Common myeloid progenitor, CD34-positive (primary cell): ENCODE measurements at regions not wholly inside any gene's neighbourhood (a gene's known extent, or its start where the extent isn't known, plus 50 kb on each side); places are given as distances from the start of the nearest gene placed in this dataset.
A peak's percentile ranks its signal among the peaks of the same experiment; 100 is the strongest.

Experiments
- CTCF ChIA-PET: fragments of 350-600 bp; sonication (Branson Sonifier 250); formaldehyde crosslinking; loops from one replicate; lab custom pipeline; 2021; ENCODE audit warnings: antibody characterized with exemption; lab: Charles Lee
- POLR2A ChIA-PET: fragments of 350-600 bp; sonication (Branson Sonifier 250); formaldehyde crosslinking; loops from one replicate; lab custom pipeline; 2021; ENCODE audit warnings: antibody characterized with exemption; lab: Charles Lee
- DNase-seq, 3 donors: peaks; one replicate each; pipeline versions ENCODE4 v3.0.0 to v3.0.0-alpha.2; 2013
- H3K27ac ChIP-seq, 2 experiments: 1 replicate in 1 of 2; 2 replicates in 1 of 2; pipeline ENCODE4 v1.7.0; 2013; ENCODE audit warnings: inconsistent platforms in 2 of 2, low read length in 2 of 2, mild to moderate bottlenecking in 2 of 2, low read depth in 1 of 2, moderate library complexity in 1 of 2; ENCODE audit not compliant: severe bottlenecking in 2 of 2, insufficient read depth in 1 of 2, poor library complexity in 1 of 2
- H3K27me3 ChIP-seq, 5 experiments: replicated peaks in 2 of 5; 1 replicate in 3 of 5; 2 replicates in 2 of 5; pipeline versions ENCODE4 v1.6.1 to v1.7.0; 2013; ENCODE audit warnings: low read length in 4 of 5, mild to moderate bottlenecking in 2 of 5, moderate library complexity in 2 of 5, inconsistent platforms in 1 of 5; ENCODE audit not compliant: insufficient read depth in 5 of 5, control insufficient read depth in 4 of 5
- H3K36me3 ChIP-seq, 4 experiments: 1 replicate in 2 of 4; 2 replicates in 2 of 4; pipeline versions ENCODE4 v1.6.1 to v1.7.0; 2013; ENCODE audit warnings: low read length in 3 of 4, control low read depth in 1 of 4, mild to moderate bottlenecking in 1 of 4; ENCODE audit not compliant: control insufficient read depth in 4 of 4, insufficient read depth in 4 of 4
- H3K4me1 ChIP-seq, 4 experiments: 1 replicate in 3 of 4; 2 replicates in 1 of 4; pipeline versions ENCODE4 v1.6.1 to v1.7.1; 2013; ENCODE audit warnings: low read length in 3 of 4, mild to moderate bottlenecking in 3 of 4, control low read depth in 1 of 4, inconsistent platforms in 1 of 4, moderate library complexity in 1 of 4; ENCODE audit not compliant: control insufficient read depth in 4 of 4, insufficient read depth in 4 of 4; ENCODE audit errors: control extremely low read depth in 1 of 4
- H3K4me3 ChIP-seq, 7 experiments: 1 replicate in 4 of 7; 2 replicates in 3 of 7; pipeline versions ENCODE4 v1.5.1 to v1.7.0; 2013; ENCODE audit warnings: mild to moderate bottlenecking in 7 of 7, low read length in 6 of 7, moderate library complexity in 6 of 7, inconsistent platforms in 2 of 7, low read depth in 2 of 7, control low read depth in 1 of 7; ENCODE audit not compliant: insufficient read depth in 4 of 7, control insufficient read depth in 1 of 7; ENCODE audit errors: extremely low read depth in 1 of 7
- H3K9me3 ChIP-seq, 5 experiments: 1 replicate in 4 of 5; 2 replicates in 1 of 5; pipeline versions ENCODE4 v1.6.1 to v1.7.1; 2013; ENCODE audit warnings: low read length in 4 of 5, mild to moderate bottlenecking in 2 of 5, inconsistent platforms in 1 of 5, low read depth in 1 of 5, moderate library complexity in 1 of 5; ENCODE audit not compliant: control insufficient read depth in 4 of 5, insufficient read depth in 2 of 5; ENCODE audit errors: control extremely low read depth in 1 of 5
- WGBS: methylation state at CpG from one replicate; pipeline ENCODE4 v1.1.5; 2013; ENCODE audit not compliant: insufficient coverage; 5-methylcytosine and 5-hydroxymethylcytosine counted together

DNA sequence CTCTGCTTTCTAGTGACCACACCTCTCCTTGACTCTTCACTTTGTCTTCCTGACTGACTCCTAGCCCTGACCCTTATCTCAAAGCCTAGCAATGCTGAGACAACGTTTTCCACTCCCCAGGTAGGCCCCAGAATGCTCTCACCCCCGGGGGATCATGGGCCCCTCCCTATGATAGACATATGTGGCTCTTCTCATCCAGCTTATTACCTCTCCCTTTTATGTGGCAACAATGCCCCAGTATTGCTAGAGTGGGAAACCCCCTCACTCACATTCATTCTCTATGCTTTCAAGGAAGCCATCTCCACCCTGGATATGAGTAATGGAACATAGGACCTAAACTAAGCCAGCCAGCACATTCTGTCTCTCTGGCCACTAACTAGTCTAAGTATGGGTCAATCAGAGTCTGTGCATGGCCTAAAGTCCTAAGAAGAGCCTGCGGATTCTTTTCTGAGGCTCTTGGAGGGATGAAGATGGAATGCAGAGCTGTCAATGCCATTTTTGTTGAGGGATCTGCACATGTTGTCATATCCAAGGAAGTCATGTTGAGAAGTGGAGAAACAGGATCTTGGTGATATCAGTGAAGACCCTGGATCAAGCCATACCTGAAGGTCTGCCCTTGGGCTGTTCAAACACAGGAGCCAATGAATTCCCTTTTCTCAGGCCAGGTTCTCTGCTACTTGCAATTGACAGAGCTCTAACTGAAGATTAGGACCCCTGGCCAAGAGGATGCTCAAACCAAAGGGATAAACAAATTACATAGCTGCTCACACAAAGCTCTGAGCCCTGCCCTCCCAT, 79.8 kb upstream of the GRK3 start:
- DNase-seq, result no peak
- WGBS, result 100% methylated on average over 3 of the region's 3 CpGs
- H3K27ac ChIP-seq, result no peak overlapping the region
- peaks cover 0 to 15% (median 11%) of the 10 kb centered on the region in 4 experiments for H3K36me3 ChIP-seq
- H3K4me3 ChIP-seq, result no peak overlapping the region
- ChIA-PET CTCF (no interaction called here), POLR2A (interaction anchor here (1.1 kb wide), 1 partner anchor 9 kb away, joined by 3 read pairs; no protein-coding TSS in a partner anchor)
- H3K9me3 ChIP-seq, result peaks cover 0 to 4% (median 0%) of the 10 kb centered on the region in 5 experiments
- no peaks in the 10 kb centered on the region for H3K27me3 ChIP-seq
- H3K4me1 ChIP-seq, result peaks cover 0 to 3% (median 1%) of the 10 kb centered on the region in 4 experiments

DNA sequence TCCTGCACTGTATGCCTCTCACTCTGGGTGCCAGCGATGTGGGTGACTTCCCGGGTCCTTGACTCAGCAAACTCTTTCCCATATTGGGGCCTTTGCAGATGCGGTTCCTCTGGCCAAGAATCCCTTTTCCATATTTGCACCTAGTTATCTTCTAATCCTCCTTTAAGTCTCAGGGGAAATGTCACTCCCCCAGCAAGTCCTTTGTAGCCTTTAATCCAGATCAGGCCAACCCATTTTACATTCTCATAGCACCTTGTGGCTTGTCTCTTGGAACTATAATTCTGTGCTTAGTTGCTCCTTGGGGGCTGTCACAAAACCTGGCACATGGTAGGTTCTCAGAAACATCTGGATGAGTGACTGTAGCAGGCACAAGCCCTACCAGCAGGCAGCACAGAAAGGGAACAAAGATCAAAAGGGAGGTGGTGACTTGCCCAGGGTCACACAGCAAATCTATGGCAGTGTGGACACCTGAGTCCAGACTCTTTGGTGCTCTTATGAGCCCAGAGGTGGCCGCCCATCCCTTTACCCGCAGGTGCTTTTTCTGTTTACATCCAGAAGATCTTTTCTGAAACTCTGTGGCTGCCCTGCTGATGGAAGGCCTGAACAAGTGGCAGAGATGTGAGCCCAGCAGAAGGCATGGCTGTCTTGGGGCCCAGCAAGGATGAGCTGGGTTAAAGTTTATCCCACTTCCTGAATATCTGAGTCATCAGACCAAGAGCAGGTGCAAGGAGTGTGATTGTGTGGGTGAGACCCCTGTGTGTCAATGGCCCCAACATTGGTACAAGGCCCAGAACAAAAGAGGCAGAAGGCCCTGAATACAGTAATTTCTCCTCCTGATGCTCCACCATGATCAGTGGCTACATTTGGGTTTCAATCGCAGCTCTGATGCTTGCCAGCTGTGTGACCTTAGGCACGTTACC, 78.6 kb upstream of the GRK3 start:
- POLR2A ChIA-PET, result interaction anchor here (1.1 kb wide), 1 partner anchor 8 kb away, joined by 3 read pairs; no protein-coding TSS in a partner anchor
- H3K27me3 ChIP-seq, result no peaks in the 10 kb centered on the region
- CTCF ChIA-PET, result no interaction called here
- no peak overlapping the region for H3K27ac ChIP-seq
- WGBS, result 100% methylated on average over 5 of the region's 7 CpGs
- H3K4me1 ChIP-seq, result peaks cover 0 to 3% (median 1%) of the 10 kb centered on the region in 4 experiments
- peak in 1 of 3 donors; percentile 34 for DNase-seq
- peaks cover 0 to 22% (median 12%) of the 10 kb centered on the region in 4 experiments for H3K36me3 ChIP-seq
- H3K4me3 ChIP-seq, result no peak overlapping the region
- peaks cover 0 to 3% (median 0%) of the 10 kb centered on the region in 5 experiments for H3K9me3 ChIP-seq

DNA sequence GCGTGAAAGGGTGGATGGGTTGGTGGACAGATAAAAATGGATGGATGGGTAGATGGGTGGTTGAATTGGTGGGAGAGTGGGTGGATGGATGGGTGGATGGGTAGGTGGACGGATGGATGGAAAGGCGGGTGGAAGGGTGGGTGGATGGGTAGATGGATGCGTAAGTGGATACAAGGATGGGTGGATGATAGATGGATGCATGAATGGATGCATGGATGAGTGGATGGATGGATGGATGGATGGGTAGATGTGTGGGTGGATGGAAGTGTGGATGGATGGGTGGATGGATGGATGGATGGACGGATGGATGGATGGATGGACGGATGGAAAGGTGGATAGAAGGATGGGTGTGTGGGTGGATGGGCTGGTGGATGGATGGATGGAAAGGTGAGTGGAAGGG, 77.0 kb upstream of the GRK3 start:
- ChIA-PET POLR2A (no interaction called here), CTCF (no interaction called here)
- peaks cover 0 to 22% (median 12%) of the 10 kb centered on the region in 4 experiments for H3K36me3 ChIP-seq
- peaks cover 0 to 3% (median 0%) of the 10 kb centered on the region in 5 experiments for H3K9me3 ChIP-seq
- no peak for DNase-seq
- 96% methylated on average over 6 of the region's 6 CpGs for WGBS
- peaks cover 5 to 11% (median 9%) of the 10 kb centered on the region in 4 experiments for H3K4me1 ChIP-seq
- no peak overlapping the region for H3K4me3 ChIP-seq
- no peaks in the 10 kb centered on the region for H3K27me3 ChIP-seq
- no peak overlapping the region for H3K27ac ChIP-seq

DNA sequence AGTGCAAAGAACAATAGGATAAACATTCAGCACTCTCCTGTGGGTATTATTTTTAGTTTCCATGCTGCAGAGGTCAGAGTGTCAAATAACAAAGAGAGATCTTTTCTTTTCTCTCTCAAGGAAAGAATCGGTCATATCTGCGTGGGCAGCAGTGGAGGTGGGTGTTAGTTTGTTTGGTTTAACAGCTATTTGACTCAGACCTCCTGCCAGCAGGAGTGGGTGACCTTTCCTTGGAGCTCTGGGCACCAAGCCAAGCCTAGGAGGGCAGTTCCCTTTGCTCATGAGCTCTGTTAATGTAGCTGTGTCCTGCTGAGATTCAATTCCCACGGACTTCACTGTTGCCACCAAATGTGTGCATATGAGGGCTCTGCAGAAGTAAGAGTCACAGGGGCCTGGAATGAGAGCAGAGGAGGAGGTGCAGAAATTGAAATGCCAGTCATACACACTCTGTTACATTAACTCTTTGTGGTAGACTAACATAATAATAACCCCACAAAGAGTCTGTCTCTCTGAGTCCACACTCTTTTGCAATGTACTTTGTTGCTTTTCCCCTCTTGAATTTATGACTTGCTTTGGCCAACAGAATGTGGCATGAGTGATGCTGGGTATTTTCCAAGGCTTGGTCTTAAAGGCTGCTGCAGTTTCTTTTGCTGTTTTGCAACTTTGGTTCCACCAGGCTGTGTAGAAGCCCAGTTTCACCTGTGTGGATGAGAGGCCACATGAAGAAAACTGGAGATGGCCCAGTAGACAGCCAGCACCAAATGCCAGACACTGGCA, 76.0 kb upstream of the GRK3 start:
- WGBS, result 89% methylated on average over 2 of the region's 3 CpGs

DNA sequence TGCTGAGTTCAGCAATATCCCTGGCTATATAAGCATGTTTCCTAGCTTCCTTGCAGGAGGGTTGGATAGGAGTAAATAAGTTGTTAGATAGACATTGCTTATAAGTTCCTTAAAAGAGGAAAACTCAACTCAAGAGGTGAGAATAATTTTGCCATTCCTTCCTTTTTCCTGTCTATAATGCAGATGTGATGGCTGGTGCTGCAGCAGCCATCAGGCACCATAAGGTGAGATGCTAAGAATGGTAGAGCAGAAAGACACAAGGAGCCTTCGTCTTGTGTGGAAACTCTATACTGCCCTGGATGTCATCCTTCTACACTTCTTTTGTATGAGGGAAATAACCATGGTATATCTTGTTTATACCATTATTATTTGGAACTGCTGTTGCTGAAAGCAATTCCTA, 74.5 kb upstream of the GRK3 start:
- no peak overlapping the region for H3K4me3 ChIP-seq
- H3K27ac ChIP-seq, result no peak overlapping the region
- peaks cover 0 to 11% (median 4%) of the 10 kb centered on the region in 4 experiments for H3K36me3 ChIP-seq
- H3K4me1 ChIP-seq, result peaks cover 11 to 31% (median 29%) of the 10 kb centered on the region in 4 experiments
- H3K27me3 ChIP-seq, result no peaks in the 10 kb centered on the region
- H3K9me3 ChIP-seq, result peaks cover 0 to 3% (median 0%) of the 10 kb centered on the region in 5 experiments
- DNase-seq, result no peak
- no CpG with 5 or more reads among the region's 1 CpG for WGBS
- ChIA-PET CTCF (no interaction called here), POLR2A (no interaction called here)

More for the DNA sequence above, 76.0 kb upstream of the GRK3 start:
- H3K27ac ChIP-seq, result no peak overlapping the region
- H3K27me3 ChIP-seq, result no peaks in the 10 kb centered on the region
- DNase-seq, result no peak
- ChIA-PET CTCF (no interaction called here), POLR2A (interaction anchor here (1.0 kb wide), 1 partner anchor 57 kb away, joined by 3 read pairs; no protein-coding TSS in a partner anchor)
- H3K9me3 ChIP-seq, result peaks cover 0 to 3% (median 0%) of the 10 kb centered on the region in 5 experiments
- peaks cover 0 to 20% (median 12%) of the 10 kb centered on the region in 4 experiments for H3K36me3 ChIP-seq
- peaks cover 5 to 18% (median 17%) of the 10 kb centered on the region in 4 experiments for H3K4me1 ChIP-seq
- H3K4me3 ChIP-seq, result no peak overlapping the region

DNA sequence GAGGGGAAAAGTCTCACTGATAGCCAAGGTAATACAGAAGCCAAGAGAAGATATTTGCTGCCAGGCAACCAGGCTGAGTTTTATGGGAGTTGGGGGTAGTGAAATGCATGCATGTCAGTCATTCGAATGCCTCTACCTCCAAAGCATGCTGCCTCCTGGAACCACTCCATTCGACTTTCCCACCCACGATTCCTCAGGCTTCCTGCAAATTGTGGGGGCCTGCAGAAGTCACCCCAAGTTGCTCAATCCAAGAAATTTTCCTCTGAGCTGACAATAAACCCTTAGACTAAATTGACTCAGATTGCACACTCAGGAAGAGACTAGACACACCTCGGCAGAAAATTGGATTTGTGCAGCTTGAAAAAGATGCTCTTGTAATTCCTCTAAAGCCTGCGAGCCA, 73.6 kb upstream of the GRK3 start:
- H3K4me1 ChIP-seq, result peaks cover 11 to 32% (median 30%) of the 10 kb centered on the region in 4 experiments
- H3K27me3 ChIP-seq, result peaks cover 0 to 3% (median 0%) of the 10 kb centered on the region in 5 experiments
- peaks cover 0 to 3% (median 0%) of the 10 kb centered on the region in 5 experiments for H3K9me3 ChIP-seq
- no peak overlapping the region for H3K27ac ChIP-seq
- WGBS, result 95% methylated on average over 2 of the region's 5 CpGs
- no peak for DNase-seq
- POLR2A ChIA-PET, result no interaction called here
- peaks cover 0 to 7% (median 2%) of the 10 kb centered on the region in 4 experiments for H3K36me3 ChIP-seq
- H3K4me3 ChIP-seq, result no peak overlapping the region
- CTCF ChIA-PET, result no interaction called here
